ENCODE measurements at regions not wholly inside any gene's neighbourhood (a gene's known extent, or its start where the extent isn't known, plus 50 kb on each side); places are given as distances from the start of the nearest gene placed in this dataset.

DNA sequence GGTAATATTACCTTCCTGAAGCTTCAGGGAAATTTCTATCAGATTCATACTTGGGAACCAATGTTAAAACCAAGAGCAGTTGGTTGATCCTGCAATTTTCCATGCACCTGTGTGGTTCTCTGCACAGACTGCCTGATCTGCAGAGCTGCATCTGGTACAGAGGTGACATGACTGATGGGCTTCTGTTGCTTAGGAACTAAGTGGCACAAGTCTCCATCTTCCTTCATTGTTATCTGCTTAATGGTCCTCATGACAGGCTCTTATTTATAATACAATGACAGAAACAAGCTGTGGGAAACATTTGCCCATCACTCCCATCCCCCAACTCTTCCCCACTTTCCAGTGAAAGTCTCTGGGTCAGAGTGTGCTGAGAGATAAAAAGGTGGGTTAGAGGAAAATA lies 799.1 kb downstream of the TAF11L14 start:
- no peak for TF ChIP-seq POLR2A (IDR thresholded peaks at IDR 0.05; ENCODE audit: low read depth, low read length)
- TF ChIP-seq, protein P1, sequence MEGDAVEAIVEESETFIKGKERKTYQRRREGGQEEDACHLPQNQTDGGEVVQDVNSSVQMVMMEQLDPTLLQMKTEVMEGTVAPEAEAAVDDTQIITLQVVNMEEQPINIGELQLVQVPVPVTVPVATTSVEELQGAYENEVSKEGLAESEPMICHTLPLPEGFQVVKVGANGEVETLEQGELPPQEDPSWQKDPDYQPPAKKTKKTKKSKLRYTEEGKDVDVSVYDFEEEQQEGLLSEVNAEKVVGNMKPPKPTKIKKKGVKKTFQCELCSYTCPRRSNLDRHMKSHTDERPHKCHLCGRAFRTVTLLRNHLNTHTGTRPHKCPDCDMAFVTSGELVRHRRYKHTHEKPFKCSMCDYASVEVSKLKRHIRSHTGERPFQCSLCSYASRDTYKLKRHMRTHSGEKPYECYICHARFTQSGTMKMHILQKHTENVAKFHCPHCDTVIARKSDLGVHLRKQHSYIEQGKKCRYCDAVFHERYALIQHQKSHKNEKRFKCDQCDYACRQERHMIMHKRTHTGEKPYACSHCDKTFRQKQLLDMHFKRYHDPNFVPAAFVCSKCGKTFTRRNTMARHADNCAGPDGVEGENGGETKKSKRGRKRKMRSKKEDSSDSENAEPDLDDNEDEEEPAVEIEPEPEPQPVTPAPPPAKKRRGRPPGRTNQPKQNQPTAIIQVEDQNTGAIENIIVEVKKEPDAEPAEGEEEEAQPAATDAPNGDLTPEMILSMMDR (conservative IDR thresholded peaks at IDR 0.05; ENCODE audit: low read depth, low read length) = no peak
- TF ChIP-seq, protein P2, sequence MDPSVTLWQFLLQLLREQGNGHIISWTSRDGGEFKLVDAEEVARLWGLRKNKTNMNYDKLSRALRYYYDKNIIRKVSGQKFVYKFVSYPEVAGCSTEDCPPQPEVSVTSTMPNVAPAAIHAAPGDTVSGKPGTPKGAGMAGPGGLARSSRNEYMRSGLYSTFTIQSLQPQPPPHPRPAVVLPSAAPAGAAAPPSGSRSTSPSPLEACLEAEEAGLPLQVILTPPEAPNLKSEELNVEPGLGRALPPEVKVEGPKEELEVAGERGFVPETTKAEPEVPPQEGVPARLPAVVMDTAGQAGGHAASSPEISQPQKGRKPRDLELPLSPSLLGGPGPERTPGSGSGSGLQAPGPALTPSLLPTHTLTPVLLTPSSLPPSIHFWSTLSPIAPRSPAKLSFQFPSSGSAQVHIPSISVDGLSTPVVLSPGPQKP (IDR thresholded peaks at IDR 0.05; ENCODE audit: borderline replicate concordance, low read depth, low read length) = no peak
- no peak for TF ChIP-seq RFX5 (IDR thresholded peaks at IDR 0.05; ENCODE audit: low read depth, low read length)
- TF ChIP-seq BHLHE40 (IDR thresholded peaks at IDR 0.05; ENCODE audit: low read depth, low read length) = no peak
- TF ChIP-seq RCOR1 (IDR thresholded peaks at IDR 0.05; ENCODE audit: insufficient replicate concordance, low read length) = no peak
- no peak for TF ChIP-seq RAD21 (IDR thresholded peaks at IDR 0.05; ENCODE audit: low read length)
- TF ChIP-seq SMC3 (IDR thresholded peaks at IDR 0.05; ENCODE audit: low read depth, low read length) = no peak
- TF ChIP-seq MXI1 (IDR thresholded peaks at IDR 0.05; ENCODE audit: borderline replicate concordance, low read depth, low read length) = no peak
- no peak for TF ChIP-seq MAZ (IDR thresholded peaks at IDR 0.05; ENCODE audit: borderline replicate concordance, low read depth, low read length)
- TF ChIP-seq CHD1 (IDR thresholded peaks at IDR 0.05; ENCODE audit: low read depth, low read length) = no peak
- no peak for TF ChIP-seq CEBPB (IDR thresholded peaks at IDR 0.05; ENCODE audit: low read depth, low read length)
- TF ChIP-seq, protein P3, sequence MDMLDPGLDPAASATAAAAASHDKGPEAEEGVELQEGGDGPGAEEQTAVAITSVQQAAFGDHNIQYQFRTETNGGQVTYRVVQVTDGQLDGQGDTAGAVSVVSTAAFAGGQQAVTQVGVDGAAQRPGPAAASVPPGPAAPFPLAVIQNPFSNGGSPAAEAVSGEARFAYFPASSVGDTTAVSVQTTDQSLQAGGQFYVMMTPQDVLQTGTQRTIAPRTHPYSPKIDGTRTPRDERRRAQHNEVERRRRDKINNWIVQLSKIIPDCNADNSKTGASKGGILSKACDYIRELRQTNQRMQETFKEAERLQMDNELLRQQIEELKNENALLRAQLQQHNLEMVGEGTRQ (IDR thresholded peaks at IDR 0.05; ENCODE audit: low read depth, low read length) = no peak
- no peak for TF ChIP-seq MAFK (IDR thresholded peaks at IDR 0.05; ENCODE audit: low read depth, low read length)

Measured in IMR-90 (cell line).